Left hindlimb (tissue), 1 donor: ENCODE measurements at regions not wholly inside any gene's neighbourhood (a gene's known extent, or its start where the extent isn't known, plus 50 kb on each side); places are given as distances from the start of the nearest gene placed in this dataset.
"Not testable (repeated sequence)": the region's sequence is repeated elsewhere in the genome, so short reads cannot be mapped to it uniquely, and the experiment has no call there.

Experiments
- DNase-seq: peaks from one replicate; pipeline ENCODE4 v3.0.0-alpha.2; 2018

DNA sequence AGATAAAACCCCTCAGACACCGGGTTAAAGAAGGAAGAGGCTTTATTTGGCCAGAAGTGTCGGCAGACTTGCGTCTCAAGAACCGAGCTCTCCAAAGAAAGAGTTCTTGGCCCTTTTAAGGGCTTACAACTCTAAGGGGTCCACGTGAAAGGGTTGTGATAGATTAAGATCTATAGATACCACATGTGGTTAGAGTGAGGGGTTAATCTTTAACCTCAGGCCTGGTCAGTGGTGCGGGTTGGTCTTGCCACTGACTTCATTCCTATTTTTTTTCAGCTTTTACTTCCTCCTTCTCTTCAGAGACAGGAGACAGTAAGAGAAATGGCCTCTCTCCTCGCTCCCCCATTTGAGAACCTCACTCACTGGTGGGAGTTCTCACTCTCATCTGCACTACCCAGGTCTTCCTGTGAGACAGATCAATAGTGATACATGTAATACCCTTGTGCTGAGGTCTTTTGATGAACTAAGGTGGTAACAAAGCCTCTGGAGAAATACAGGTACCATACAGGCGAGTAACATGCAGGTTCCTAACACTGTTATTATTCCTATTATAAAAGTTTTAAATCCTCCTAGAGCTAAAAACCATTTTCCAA, 52.4 kb upstream of the COX7C start:
- DNase-seq: no peak

DNA sequence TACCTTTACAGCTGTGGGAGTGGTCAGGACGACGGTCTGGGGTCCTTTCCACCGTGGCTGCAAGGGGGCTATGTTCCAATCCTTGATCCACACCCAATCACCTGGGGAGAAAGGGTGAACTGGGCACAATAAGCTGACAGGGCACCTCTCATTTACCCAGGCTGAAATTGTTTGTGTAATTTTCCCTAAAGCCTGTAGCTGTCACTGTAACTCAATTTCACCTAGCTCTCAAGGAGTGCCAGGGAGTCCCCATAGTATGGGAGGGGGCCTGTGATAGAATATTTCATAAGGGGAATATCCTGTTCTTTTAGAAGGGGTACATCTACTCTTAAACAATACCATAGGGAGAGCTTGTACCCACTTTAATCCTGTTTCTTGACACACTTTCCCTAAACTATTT, 51.7 kb upstream of the COX7C start:
- DNase-seq: not testable (repeated sequence)
